A549 (cell line): ENCODE measurements at regions not wholly inside any gene's neighbourhood (a gene's known extent, or its start where the extent isn't known, plus 50 kb on each side); places are given as distances from the start of the nearest gene placed in this dataset.

ENCODE experiments used
- CBX2 ChIP-seq: fragments of 200-600 bp; sonication (generic); IDR thresholded peaks from 2 replicates; pipeline ENCODE4 v1.6.1; 2016; ENCODE audit warnings: low read depth, mild to moderate bottlenecking, borderline replicate concordance
- CEBPB ChIP-seq, 2 experiments: fragments of >200 bp in 1 of 2; sonication (Bioruptor Twin) in 1 of 2; formaldehyde crosslinking in 1 of 2; IDR thresholded peaks; 2 replicates each; pipeline ENCODE4 v1.6.1; 2012 to 2016
- CTCF ChIP-seq: fragments of >200 bp; sonication (Bioruptor Twin); formaldehyde crosslinking; IDR thresholded peaks from 3 replicates; pipeline ENCODE4 v1.5.1; 2016
- EP300 ChIP-seq, 2 experiments: fragments of >200 bp; sonication (Bioruptor Twin); formaldehyde crosslinking; IDR thresholded peaks; 2 replicates in 1 of 2; 3 replicates in 1 of 2; pipeline ENCODE4 v1.6.1; 2016 to 2017
- PHF8 ChIP-seq: fragments of 200-600 bp; sonication (generic); IDR thresholded peaks from 2 replicates; pipeline ENCODE4 v1.6.1; 2016; ENCODE audit warnings: low read depth, mild to moderate bottlenecking, antibody characterized with exemption, moderate library complexity, borderline replicate concordance
- POLR2A ChIP-seq: IDR thresholded peaks from 2 replicates; pipeline ENCODE4 v1.6.1; 2012; ENCODE audit warnings: mild to moderate bottlenecking, low read length
- RCOR1 ChIP-seq: fragments of 150-350 bp; IDR thresholded peaks from 2 replicates; pipeline ENCODE4 v1.6.1; 2014; ENCODE audit warnings: antibody characterized with exemption, low read length, low read depth
- REST ChIP-seq: fragments of 200-600 bp; sonication (generic); IDR thresholded peaks from 2 replicates; pipeline ENCODE4 v1.6.1; 2016; ENCODE audit warnings: antibody characterized with exemption, mild to moderate bottlenecking, moderate library complexity
- RFX5 ChIP-seq: fragments of 450-650 bp; IDR thresholded peaks from 2 replicates; pipeline ENCODE4 v1.7.1; 2014; ENCODE audit warnings: antibody characterized with exemption, mild to moderate bottlenecking, moderate library complexity

DNA sequence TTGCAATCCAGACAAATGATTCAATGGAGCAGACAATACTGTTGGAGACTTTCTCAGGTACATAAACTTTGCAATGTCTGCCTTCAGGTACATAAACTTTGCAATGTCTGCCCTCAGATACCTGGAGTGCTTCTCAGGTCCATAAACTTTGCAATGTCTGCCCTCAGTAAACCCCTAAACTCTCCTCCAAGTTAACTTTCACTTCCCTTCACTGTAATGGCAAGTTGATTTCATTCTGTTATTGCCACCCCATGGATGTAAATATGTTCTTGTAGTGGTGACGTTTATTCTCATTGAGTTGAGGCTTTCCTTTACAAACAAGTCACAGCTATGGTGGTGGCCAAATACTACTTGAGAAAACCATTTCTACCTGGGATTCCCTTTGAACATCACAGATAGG is 338.8 kb downstream of the EPM2A start:
- TF ChIP-seq CTCF (no peak), CEBPB (IDR thresholded peaks at IDR 0.05) (no peak), POLR2A (no peak), CBX2 (no peak), RFX5 (no peak), PHF8 (no peak), RCOR1 (no peak), REST (no peak), EP300 (IDR thresholded peaks at IDR 0.05) (no peak)
